Activated T-helper 2 cell treated with anti-CD3 and anti-CD28 coated beads, Interferon-gamma antibody, Interleukin-2, Interleukin-4, amounts not matched to agents 10 μg/mL and 5 μg/mL and 100 μg/mL, durations not matched to agents 14 hours and 24 hours and 36 hours (primary cell): ENCODE measurements at regions not wholly inside any gene's neighbourhood (a gene's known extent, or its start where the extent isn't known, plus 50 kb on each side); places are given as distances from the start of the nearest gene placed in this dataset.

Source experiments
- DNase-seq: peaks from one replicate; pipeline ENCODE4 v3.0.0; 2021; ENCODE audit warnings: low spot score
- H3K27ac Mint-ChIP-seq: one replicate; pipeline ENCODE4 v1.8.0; 2021; ENCODE audit warnings: mixed read lengths
- H3K27me3 Mint-ChIP-seq: one replicate; pipeline ENCODE4 v1.8.0; 2021; ENCODE audit warnings: low read depth, mixed read lengths
- H3K36me3 Mint-ChIP-seq: one replicate; pipeline ENCODE4 v1.8.0; 2021; ENCODE audit warnings: low read depth, mixed read lengths
- H3K4me1 Mint-ChIP-seq: one replicate; pipeline ENCODE4 v1.8.0; 2021; ENCODE audit warnings: low read depth, mixed read lengths
- H3K4me3 Mint-ChIP-seq: one replicate; pipeline ENCODE4 v1.8.0; 2021; ENCODE audit warnings: low read depth, mild to moderate bottlenecking, moderate library complexity, mixed read lengths
- H3K9me3 Mint-ChIP-seq: one replicate; pipeline ENCODE4 v1.8.0; 2021; ENCODE audit warnings: mixed read lengths
- intact Hi-C: fragments of 100-400 bp; cut with micrococcal nuclease; formaldehyde crosslinking; loops from one replicate; pipeline ENCODE4 v1.15.1; 2023

- no peak overlapping the region for H3K27ac Mint-ChIP-seq
- DNase-seq, result no peak
- no peaks in the 10 kb centered on the region for H3K27me3 Mint-ChIP-seq
- no peaks in the 10 kb centered on the region for H3K4me1 Mint-ChIP-seq
- intact Hi-C loops, result no loop called here
- H3K4me3 Mint-ChIP-seq, result no peak overlapping the region
- peaks cover 6% of the 10 kb centered on the region for H3K9me3 Mint-ChIP-seq
- no peaks in the 10 kb centered on the region for H3K36me3 Mint-ChIP-seq
These were observed 471.4 kb downstream of the LIG4 start for GRCh38 chr13:107743983-107744382.

GRCh38 chr13:107743526-107743925, 471.8 kb downstream of the LIG4 start:
- intact Hi-C loops, result no loop called here

GRCh38 chr13:107743100-107743499, 472.2 kb downstream of the LIG4 start:
- no peaks in the 10 kb centered on the region for H3K4me1 Mint-ChIP-seq
- no peaks in the 10 kb centered on the region for H3K36me3 Mint-ChIP-seq
- no peaks in the 10 kb centered on the region for H3K27me3 Mint-ChIP-seq
- intact Hi-C loops, result no loop called here
- no peak for DNase-seq
- no peak overlapping the region for H3K4me3 Mint-ChIP-seq
- peaks cover 6% of the 10 kb centered on the region for H3K9me3 Mint-ChIP-seq
- no peak overlapping the region for H3K27ac Mint-ChIP-seq

More at GRCh38 chr13:107743526-107743925, 471.8 kb downstream of the LIG4 start:
- no peaks in the 10 kb centered on the region for H3K4me1 Mint-ChIP-seq
- peaks cover 6% of the 10 kb centered on the region for H3K9me3 Mint-ChIP-seq
- H3K27me3 Mint-ChIP-seq, result no peaks in the 10 kb centered on the region
- H3K27ac Mint-ChIP-seq, result no peak overlapping the region
- H3K4me3 Mint-ChIP-seq, result no peak overlapping the region
- H3K36me3 Mint-ChIP-seq, result no peaks in the 10 kb centered on the region
- no peak for DNase-seq

- no peak overlapping the region for H3K4me3 Mint-ChIP-seq
- intact Hi-C loops, result no loop called here
- H3K9me3 Mint-ChIP-seq, result peaks cover 6% of the 10 kb centered on the region
- H3K27ac Mint-ChIP-seq, result no peak overlapping the region
- no peaks in the 10 kb centered on the region for H3K4me1 Mint-ChIP-seq
- H3K36me3 Mint-ChIP-seq, result no peaks in the 10 kb centered on the region
- H3K27me3 Mint-ChIP-seq, result no peaks in the 10 kb centered on the region
- DNase-seq, result no peak
These were observed 472.8 kb downstream of the LIG4 start for GRCh38 chr13:107742544-107742943.

GRCh38 chr13:107738004-107738403, 477.3 kb downstream of the LIG4 start:
- H3K4me1 Mint-ChIP-seq, result no peaks in the 10 kb centered on the region
- intact Hi-C loops, result no loop called here
- peaks cover 3% of the 10 kb centered on the region for H3K9me3 Mint-ChIP-seq
- no peak overlapping the region for H3K4me3 Mint-ChIP-seq
- H3K27me3 Mint-ChIP-seq, result no peaks in the 10 kb centered on the region
- H3K27ac Mint-ChIP-seq, result no peak overlapping the region
- no peak for DNase-seq
- H3K36me3 Mint-ChIP-seq, result no peaks in the 10 kb centered on the region

- Mint-ChIP-seq H3K27me3 (no peaks in the 10 kb centered on the region), H3K4me1 (no peaks in the 10 kb centered on the region), H3K27ac (no peak overlapping the region), H3K36me3 (no peaks in the 10 kb centered on the region), H3K9me3 (peaks cover 3% of the 10 kb centered on the region), H3K4me3 (no peak overlapping the region)
- no peak for DNase-seq
- intact Hi-C loops, result no loop called here
These were observed 478.6 kb downstream of the LIG4 start for GRCh38 chr13:107736731-107737130.

GRCh38 chr13:107736170-107736569, 479.2 kb downstream of the LIG4 start:
- H3K9me3 Mint-ChIP-seq, result peaks cover 3% of the 10 kb centered on the region
- H3K4me3 Mint-ChIP-seq, result no peak overlapping the region
- no peak overlapping the region for H3K27ac Mint-ChIP-seq
- no peaks in the 10 kb centered on the region for H3K36me3 Mint-ChIP-seq
- DNase-seq, result no peak
- no peaks in the 10 kb centered on the region for H3K4me1 Mint-ChIP-seq
- intact Hi-C loops, result no loop called here
- no peaks in the 10 kb centered on the region for H3K27me3 Mint-ChIP-seq

- Mint-ChIP-seq H3K27me3 (no peaks in the 10 kb centered on the region), H3K4me1 (no peaks in the 10 kb centered on the region), H3K4me3 (no peak overlapping the region), H3K36me3 (no peaks in the 10 kb centered on the region), H3K27ac (no peak overlapping the region), H3K9me3 (peaks cover 3% of the 10 kb centered on the region)
- intact Hi-C loops, result no loop called here
- no peak for DNase-seq
These were observed 480.3 kb downstream of the LIG4 start for GRCh38 chr13:107734891-107735625.

GRCh38 chr13:107733276-107733675, 482.1 kb downstream of the LIG4 start:
- H3K36me3 Mint-ChIP-seq, result no peaks in the 10 kb centered on the region
- no peaks in the 10 kb centered on the region for H3K4me1 Mint-ChIP-seq
- no peak overlapping the region for H3K4me3 Mint-ChIP-seq
- intact Hi-C loops, result no loop called here
- no peak for DNase-seq
- H3K9me3 Mint-ChIP-seq, result no peaks in the 10 kb centered on the region
- H3K27me3 Mint-ChIP-seq, result no peaks in the 10 kb centered on the region
- H3K27ac Mint-ChIP-seq, result no peak overlapping the region

- Mint-ChIP-seq H3K27ac (no peak overlapping the region), H3K4me3 (no peak overlapping the region), H3K9me3 (no peaks in the 10 kb centered on the region), H3K4me1 (no peaks in the 10 kb centered on the region), H3K27me3 (no peaks in the 10 kb centered on the region), H3K36me3 (no peaks in the 10 kb centered on the region)
- no peak for DNase-seq
- intact Hi-C loops, result no loop called here
These were observed 484.5 kb downstream of the LIG4 start for GRCh38 chr13:107730813-107731212.

- Mint-ChIP-seq H3K36me3 (no peaks in the 10 kb centered on the region), H3K27me3 (no peaks in the 10 kb centered on the region), H3K27ac (no peak overlapping the region), H3K4me1 (no peaks in the 10 kb centered on the region), H3K9me3 (peaks cover 21% of the 10 kb centered on the region), H3K4me3 (no peak overlapping the region)
- intact Hi-C loops, result no loop called here
- DNase-seq, result no peak
These were observed 494.0 kb downstream of the LIG4 start for GRCh38 chr13:107721125-107721869.

- no peak overlapping the region for H3K27ac Mint-ChIP-seq
- no peaks in the 10 kb centered on the region for H3K36me3 Mint-ChIP-seq
- no peak overlapping the region for H3K4me3 Mint-ChIP-seq
- intact Hi-C loops, result no loop called here
- H3K9me3 Mint-ChIP-seq, result peaks cover 18% of the 10 kb centered on the region
- no peaks in the 10 kb centered on the region for H3K4me1 Mint-ChIP-seq
- no peak for DNase-seq
- H3K27me3 Mint-ChIP-seq, result no peaks in the 10 kb centered on the region
These were observed 498.6 kb downstream of the LIG4 start for GRCh38 chr13:107716741-107717140.

GRCh38 chr13:107716241-107716640, 499.1 kb downstream of the LIG4 start:
- Mint-ChIP-seq H3K27me3 (no peaks in the 10 kb centered on the region), H3K4me3 (no peak overlapping the region), H3K9me3 (peaks cover 18% of the 10 kb centered on the region), H3K4me1 (no peaks in the 10 kb centered on the region), H3K36me3 (no peaks in the 10 kb centered on the region), H3K27ac (no peak overlapping the region)
- intact Hi-C loops, result no loop called here
- no peak for DNase-seq
